Smooth muscle cell of the brain vasculature (primary cell): ENCODE measurements at regions not wholly inside any gene's neighbourhood (a gene's known extent, or its start where the extent isn't known, plus 50 kb on each side); places are given as distances from the start of the nearest gene placed in this dataset.
A peak's percentile ranks its signal among the peaks of the same experiment; 100 is the strongest.

Source experiments
- DNase-seq: peaks from one replicate; pipeline ENCODE4 v3.0.0-alpha.2; 2012; ENCODE audit warnings: low read depth, low spot score

DNA sequence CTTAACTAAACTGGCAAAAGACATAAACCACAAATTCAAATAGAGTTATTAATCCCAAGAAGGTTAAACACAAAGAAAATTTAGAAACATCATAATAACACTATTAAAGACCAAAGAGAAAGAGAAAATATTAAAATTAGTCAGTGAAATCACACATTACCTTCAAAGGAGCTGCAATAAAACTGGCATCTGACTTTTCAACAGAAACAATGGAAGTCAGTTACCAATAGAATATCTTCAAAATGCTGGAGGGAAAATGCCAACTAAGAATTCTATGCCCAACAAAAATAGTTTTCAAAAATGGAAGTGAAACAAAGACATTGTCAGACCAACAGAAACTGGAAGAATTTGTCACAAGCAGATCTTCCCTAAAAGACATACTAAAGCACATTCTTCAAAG, 68.7 kb upstream of the RNF7 start:
- DNase-seq, result no peak

DNA sequence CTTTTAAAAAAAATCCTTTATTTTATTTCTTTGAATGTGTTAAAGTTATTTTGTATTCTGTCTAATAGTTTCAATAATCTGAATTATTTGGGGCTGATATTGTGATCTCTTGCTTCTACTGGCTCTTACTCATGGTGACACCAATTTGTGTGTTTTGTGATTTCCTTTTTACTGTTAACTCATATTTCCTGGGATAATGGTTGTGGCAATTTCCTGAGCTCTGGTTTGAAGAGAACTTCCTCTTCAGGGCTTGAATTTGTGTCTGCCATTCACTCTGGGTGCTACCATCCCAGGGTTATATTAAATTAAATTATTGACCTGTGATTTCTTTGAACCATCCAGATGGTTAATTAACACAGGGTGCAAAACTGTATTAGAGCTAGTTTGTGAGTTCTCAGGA, 60.4 kb upstream of the RNF7 start:
- no peak for DNase-seq

DNA sequence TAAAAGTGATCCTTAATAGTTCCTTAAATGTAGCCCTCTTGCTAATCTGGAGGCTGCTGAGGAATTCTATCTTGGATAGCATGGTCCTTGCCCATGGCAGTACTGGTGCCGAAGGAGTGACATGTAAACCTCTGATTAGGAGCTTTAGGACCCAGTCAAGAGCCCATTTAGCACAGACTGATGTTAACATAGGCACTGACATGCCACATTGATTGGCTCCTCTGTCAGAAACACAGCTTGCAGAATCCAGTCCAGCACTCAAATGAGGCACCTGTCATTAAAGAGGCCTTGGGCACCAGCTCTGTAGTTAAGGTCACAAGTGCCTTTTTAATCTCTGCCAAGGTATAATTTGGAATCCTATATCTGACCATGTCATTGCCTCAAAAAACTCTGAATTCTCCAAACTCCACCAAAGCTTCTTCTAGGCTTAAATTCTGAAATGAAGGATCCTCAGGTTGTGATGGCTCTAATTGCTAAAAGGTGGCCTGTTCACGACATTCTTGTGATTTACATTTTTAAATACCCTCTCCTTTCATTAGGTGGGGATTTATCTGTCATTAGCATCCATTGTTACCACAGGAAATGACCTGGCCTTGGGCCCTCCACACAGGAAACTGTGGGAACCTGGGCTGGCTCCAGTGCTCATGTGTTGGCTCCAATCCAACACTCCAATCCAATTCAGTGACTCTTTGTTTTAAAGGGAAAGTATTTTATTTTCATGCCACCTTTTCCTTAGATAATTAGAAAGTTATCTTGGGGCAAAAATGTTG, 57.3 kb upstream of the RNF7 start:
- peak; percentile 15 for DNase-seq

- no peak for DNase-seq
Measured at GRCh38 chr3:141681390-141681780, 56.7 kb upstream of the RNF7 start.

- DNase-seq, result no peak
Measured at GRCh38 chr3:141682007-141682406, 56.1 kb upstream of the RNF7 start.

- DNase-seq, result no peak
Measured at GRCh38 chr3:141682921-141683320, 55.2 kb upstream of the RNF7 start.

DNA sequence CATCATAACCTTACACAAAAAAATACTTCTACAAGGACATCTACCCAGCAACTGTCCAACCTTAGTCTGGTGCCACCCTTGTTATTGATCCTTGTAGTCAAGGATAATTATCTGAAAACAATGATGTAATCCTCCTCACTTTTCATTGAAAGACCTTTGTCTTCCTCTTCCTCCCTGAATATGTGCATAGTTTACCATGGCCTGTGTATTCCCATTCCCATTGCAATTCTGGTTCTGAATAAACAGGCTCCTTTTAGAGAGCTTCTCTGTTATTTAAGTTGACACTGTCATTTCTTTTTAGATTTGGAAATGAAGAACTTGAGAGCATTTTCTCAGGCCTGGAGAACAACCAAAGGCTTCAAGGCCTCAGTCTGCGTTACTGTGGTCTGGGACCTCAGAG, 53.3 kb upstream of the RNF7 start:
- no peak for DNase-seq

DNA sequence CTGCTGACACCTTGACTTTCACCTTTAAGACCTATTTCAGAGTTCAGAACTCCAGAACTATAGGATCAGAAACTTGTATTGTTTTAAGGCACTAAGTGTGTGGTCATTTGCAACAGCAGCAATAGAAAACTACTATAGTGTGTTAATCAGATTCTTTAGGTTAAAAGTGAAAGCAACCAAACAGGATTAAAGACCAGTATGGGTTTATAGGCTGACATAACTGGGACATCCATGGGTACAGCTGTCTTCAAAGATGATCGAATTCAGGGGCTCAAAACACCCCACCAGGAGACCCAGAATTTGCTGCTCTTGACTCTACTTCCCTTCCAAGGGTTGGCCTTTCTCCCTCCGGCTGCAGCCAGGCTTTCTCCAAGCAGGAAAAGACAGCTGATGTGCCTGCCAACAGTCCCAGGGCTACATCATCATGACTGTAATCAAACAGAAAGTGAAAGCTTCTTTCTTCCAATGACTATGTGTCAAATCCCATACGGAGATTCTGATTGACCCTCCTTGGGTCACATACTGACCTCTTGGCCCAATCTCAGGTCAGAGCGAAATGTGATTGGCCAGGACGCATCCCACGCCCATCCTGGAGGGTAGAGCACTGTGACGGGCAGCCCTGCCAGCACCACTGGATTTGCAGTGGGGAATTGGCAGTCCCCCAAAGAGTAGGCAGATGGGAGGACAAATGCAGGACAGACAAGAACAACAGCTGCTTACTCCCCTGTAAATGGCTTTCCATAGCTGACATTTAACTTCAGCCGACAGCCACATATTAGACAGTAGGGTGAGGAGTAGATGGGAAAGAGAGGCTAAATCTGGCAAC, 51.4 kb upstream of the RNF7 start:
- peak; percentile 39 for DNase-seq
